K562 (cell line): ENCODE measurements at regions not wholly inside any gene's neighbourhood (a gene's known extent, or its start where the extent isn't known, plus 50 kb on each side); places are given as distances from the start of the nearest gene placed in this dataset.

Source experiments
- ATAC-seq: fragments of 200-7000 bp; cut with Tn5 transposase; 3 replicates; pipeline ENCODE4 v1.9.1; 2020; ENCODE audit warnings: moderate library complexity
- BruUV-seq: library from RNA; stranded (reverse); fragments of 400-500 nt; replicated peaks from 2 replicates; lab custom pipeline; 2021; lab: Mats Ljungman, UMichigan
- CTCF ChIA-PET: fragments of 300-600 bp; formaldehyde crosslinking; extraction: SDS; loops from one replicate; lab custom pipeline; 2021; ENCODE audit warnings: low intra/inter-chr PET ratio; lab: Yijun Ruan, JAX
- POLR2A ChIA-PET: fragments of 300-600, 350-650 bp; sonication (Branson Sonifier 250); formaldehyde crosslinking; extraction: SDS; loops from one replicate; lab custom pipeline; 2021; ENCODE audit warnings: antibody characterized with exemption, inconsistent platforms; lab: Yijun Ruan, JAX
- DNase-seq, 4 experiments: peaks; one replicate each; pipeline versions ENCODE4 v3.0.0 to v3.0.0-alpha.2; 2011 to 2018; ENCODE audit warnings: low spot score in 3 of 4, mixed read lengths in 3 of 4; ENCODE audit errors: extremely low read depth in 1 of 4
- FAIRE-seq: peaks from 2 replicates; lab custom pipeline; 2011; peaks lifted over from hg19 to GRCh38; lab: Jason Lieb, UNC
- H2AFZ ChIP-seq: 2 replicates; pipeline ENCODE4 v1.6.0; 2011; ENCODE audit warnings: low read depth, low read length, control low read depth, inconsistent platforms
- H3K27ac ChIP-seq: fragments of 200-600 bp; 3 replicates; pipeline ENCODE4 v1.8.0; 2011; ENCODE audit warnings: low read depth, mild to moderate bottlenecking, control low read depth, inconsistent platforms, low read length, moderate library complexity, mixed read lengths; ENCODE audit errors: extremely low read depth
- H3K27me3 ChIP-seq, 2 experiments: fragments of 300-600 bp in 1 of 2; 2 replicates in 1 of 2; 3 replicates in 1 of 2; pipeline versions ENCODE4 v1.6.0 to v1.8.0; 2011; ENCODE audit warnings: inconsistent platforms in 2 of 2, low read length in 2 of 2, mild to moderate bottlenecking in 1 of 2, mixed read lengths in 1 of 2, moderate library complexity in 1 of 2; ENCODE audit not compliant: control insufficient read depth in 2 of 2, insufficient read depth in 2 of 2
- H3K36me3 ChIP-seq: fragments of 300-600 bp; 3 replicates; pipeline ENCODE4 v1.8.0; 2011; ENCODE audit warnings: mild to moderate bottlenecking, low read length, inconsistent platforms; ENCODE audit not compliant: control insufficient read depth, insufficient read depth
- H3K4me1 ChIP-seq, 2 experiments: fragments of 200-600 bp in 1 of 2; replicated peaks in 1 of 2; 2 replicates in 1 of 2; 3 replicates in 1 of 2; pipeline versions ENCODE4 v1.5.1 to v1.8.0; 2011; ENCODE audit warnings: inconsistent platforms in 2 of 2, low read length in 2 of 2, mild to moderate bottlenecking in 1 of 2, mixed read lengths in 1 of 2, moderate library complexity in 1 of 2; ENCODE audit not compliant: control insufficient read depth in 2 of 2, insufficient read depth in 2 of 2
- H3K4me2 ChIP-seq: 2 replicates; pipeline ENCODE4 v1.6.1; 2011; ENCODE audit warnings: low read length, control low read depth, inconsistent platforms, mixed read lengths; ENCODE audit not compliant: insufficient read depth
- H3K4me3 ChIP-seq: fragments of 200-600 bp; sonication (generic), shearing (Covaris generic); 2 replicates; pipeline ENCODE4 v1.5.1; 2016; ENCODE audit warnings: control low read depth, inconsistent platforms
- H3K79me2 ChIP-seq: fragments of 200-600 bp; 3 replicates; pipeline ENCODE4 v1.8.0; 2011; ENCODE audit warnings: low read length, inconsistent platforms; ENCODE audit not compliant: control insufficient read depth, insufficient read depth
- H3K9ac ChIP-seq, 2 experiments: 2 replicates each; pipeline versions ENCODE4 v1.6.0 to v1.6.1; 2011; ENCODE audit warnings: low read depth in 2 of 2, low read length in 2 of 2, control low read depth in 1 of 2, inconsistent platforms in 1 of 2, mild to moderate bottlenecking in 1 of 2, mixed read lengths in 1 of 2; ENCODE audit not compliant: insufficient read depth in 1 of 2
- H3K9me1 ChIP-seq: one replicate; pipeline ENCODE4 v1.6.0; 2011; ENCODE audit warnings: inconsistent platforms, mild to moderate bottlenecking, low read length, moderate library complexity; ENCODE audit not compliant: control insufficient read depth, insufficient read depth
- H3K9me3 ChIP-seq: replicated peaks from 2 replicates; pipeline ENCODE4 v1.5.1; 2011; ENCODE audit warnings: low read depth, low read length, inconsistent platforms; ENCODE audit not compliant: control insufficient read depth, insufficient read depth
- H4K20me1 ChIP-seq: replicated peaks from 2 replicates; pipeline ENCODE4 v1.6.1; 2011; ENCODE audit warnings: low read length, inconsistent platforms, mixed read lengths; ENCODE audit not compliant: control insufficient read depth, insufficient read depth
- MEF2D ChIP-seq: conservative IDR thresholded peaks from 2 replicates; pipeline ENCODE4 v1.6.1; 2016; ENCODE audit warnings: low read depth, missing genetic modification characterization, missing compliant biosample characterization
- PRDM10 ChIP-seq: fragments of 450-650 bp; IDR thresholded peaks from 2 replicates; pipeline ENCODE4 v1.6.1; 2018; ENCODE audit not compliant: partially characterized antibody
- STAG1 ChIP-seq: sonication (generic); formaldehyde crosslinking; IDR thresholded peaks from 2 replicates; pipeline ENCODE4 v1.5.0; 2020; ENCODE audit warnings: missing genetic modification reagents, borderline replicate concordance
- ZNF174 ChIP-seq: fragments of 250-450 bp; sonication (Bioruptor Pico); IDR thresholded peaks from 2 replicates; pipeline ENCODE4 v1.4.0; 2020; ENCODE audit warnings: mild to moderate bottlenecking
- WGBS: fragments of 100-300 bp; shearing (Covaris generic); methylation state at CpG from one replicate; pipeline ENCODE4 v1.1.6; 2016; ENCODE audit warnings: low coverage, mixed read lengths; ENCODE audit not compliant: insufficient coverage; ENCODE audit errors: missing lambda C conversion rate; 5-methylcytosine and 5-hydroxymethylcytosine counted together
- in situ Hi-C: fragments of 300-500 bp; cut with MboI; formaldehyde crosslinking; loops from 4 replicates; pipeline ENCODE4 v1.15.0; 2018; ENCODE audit warnings: inconsistent platforms, mixed read lengths
- intact Hi-C: fragments of 100-400 bp; cut with micrococcal nuclease; formaldehyde crosslinking; loops from 2 replicates; pipeline ENCODE4 v1.14.2; 2022

- H3K4me3 ChIP-seq = no peak overlapping the region
- ChIA-PET POLR2A (no interaction called here), CTCF (no interaction called here)
- ATAC-seq (no peak), DNase-seq (no peak), FAIRE-seq (no peak)
- H4K20me1 ChIP-seq = peaks cover 6% of the 10 kb centered on the region; the same call in 1 of the 2 replicates
- H3K9me1 ChIP-seq = no peaks in the 10 kb centered on the region
- no TSS peak for BruUV-seq
- in situ Hi-C loops = no loop called here
- no peaks in the 10 kb centered on the region for H3K9me3 ChIP-seq
- peaks cover 0 to 12% of the 10 kb centered on the region in 2 experiments; a peak in 1 of 5 replicates for H3K27me3 ChIP-seq
- no peak overlapping the region for H3K27ac ChIP-seq
- H3K79me2 ChIP-seq = no peaks in the 10 kb centered on the region
- H3K4me1 ChIP-seq = no peaks in the 10 kb centered on the region
- no peak overlapping the region for H2AFZ ChIP-seq
- intact Hi-C loops = no loop called here
- 1% methylated on average over 5 of the region's 5 CpGs for WGBS
- no peak overlapping the region for H3K9ac ChIP-seq
- H3K4me2 ChIP-seq = no peak overlapping the region
- TF ChIP-seq ZNF174 (CRISPR knock-in tag) (no peak), MEF2D (tag) (no peak), PRDM10 (no peak), STAG1 (CRISPR knock-in tag) (no peak)
- H3K36me3 ChIP-seq = no peaks in the 10 kb centered on the region
These were observed 83.8 kb upstream of the PIWIL1 start for GRCh38 chr12:130253866-130254265.
